ENCODE measurements at regions not wholly inside any gene's neighbourhood (a gene's known extent, or its start where the extent isn't known, plus 50 kb on each side); places are given as distances from the start of the nearest gene placed in this dataset.

DNA sequence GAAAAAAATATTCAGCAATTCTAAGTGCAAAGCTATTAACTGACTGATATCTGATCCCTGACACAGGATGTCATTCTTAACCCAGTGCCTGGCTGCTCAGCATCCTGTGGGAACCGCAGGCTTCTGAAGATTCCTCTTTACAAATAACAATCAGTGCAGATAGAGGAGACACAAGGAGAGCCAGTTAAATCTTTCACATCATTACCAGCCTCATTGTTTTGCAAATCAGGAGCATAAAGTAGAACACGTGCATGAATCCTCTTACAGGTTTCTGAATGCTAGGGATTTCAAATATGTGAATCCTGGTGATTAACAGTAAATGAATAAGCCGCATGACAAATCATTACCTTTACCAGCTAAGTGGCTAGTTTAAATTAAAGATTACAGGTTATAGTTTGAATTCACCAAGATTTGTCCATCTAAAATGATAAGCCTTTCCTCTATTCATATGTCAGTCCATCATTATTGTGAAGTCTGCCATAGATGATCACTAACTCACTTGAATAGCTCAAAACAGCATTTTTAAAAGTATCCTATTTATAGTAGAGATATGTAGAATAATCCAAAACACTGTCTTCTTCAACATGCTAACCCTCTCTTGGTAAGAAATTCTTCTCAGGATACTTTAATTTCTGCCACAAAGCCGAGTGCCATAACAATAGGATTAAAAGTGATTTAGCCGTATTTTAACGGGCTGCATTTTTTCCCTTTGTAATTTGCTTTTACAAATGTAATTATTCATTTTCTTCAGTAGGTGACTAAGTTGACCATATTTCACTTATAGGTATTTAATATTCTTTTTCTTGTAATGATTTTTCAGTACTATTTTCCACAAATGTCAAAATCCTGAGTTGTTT, 367.3 kb upstream of the EPHA7 start:
- DNase-seq (ENCODE audit: low read depth, low spot score): peak; percentile 58
- in situ Hi-C loops (cut with HindIII; ENCODE audit: low sequenced_read_pairs): no loop called here
- no peak overlapping the region for H3K4me3 ChIP-seq (ENCODE audit: low read depth, low read length)
- TF ChIP-seq, protein P1, sequence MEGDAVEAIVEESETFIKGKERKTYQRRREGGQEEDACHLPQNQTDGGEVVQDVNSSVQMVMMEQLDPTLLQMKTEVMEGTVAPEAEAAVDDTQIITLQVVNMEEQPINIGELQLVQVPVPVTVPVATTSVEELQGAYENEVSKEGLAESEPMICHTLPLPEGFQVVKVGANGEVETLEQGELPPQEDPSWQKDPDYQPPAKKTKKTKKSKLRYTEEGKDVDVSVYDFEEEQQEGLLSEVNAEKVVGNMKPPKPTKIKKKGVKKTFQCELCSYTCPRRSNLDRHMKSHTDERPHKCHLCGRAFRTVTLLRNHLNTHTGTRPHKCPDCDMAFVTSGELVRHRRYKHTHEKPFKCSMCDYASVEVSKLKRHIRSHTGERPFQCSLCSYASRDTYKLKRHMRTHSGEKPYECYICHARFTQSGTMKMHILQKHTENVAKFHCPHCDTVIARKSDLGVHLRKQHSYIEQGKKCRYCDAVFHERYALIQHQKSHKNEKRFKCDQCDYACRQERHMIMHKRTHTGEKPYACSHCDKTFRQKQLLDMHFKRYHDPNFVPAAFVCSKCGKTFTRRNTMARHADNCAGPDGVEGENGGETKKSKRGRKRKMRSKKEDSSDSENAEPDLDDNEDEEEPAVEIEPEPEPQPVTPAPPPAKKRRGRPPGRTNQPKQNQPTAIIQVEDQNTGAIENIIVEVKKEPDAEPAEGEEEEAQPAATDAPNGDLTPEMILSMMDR (IDR thresholded peaks at IDR 0.05; ENCODE audit: low read depth, low read length): no peak

- TF ChIP-seq, protein P1 (IDR thresholded peaks at IDR 0.05; ENCODE audit: low read depth, low read length): no peak
- no peak overlapping the region for H3K4me3 ChIP-seq (ENCODE audit: low read depth, low read length)
- in situ Hi-C loops (cut with HindIII; ENCODE audit: low sequenced_read_pairs): no loop called here
- no peak for DNase-seq (ENCODE audit: low read depth, low spot score)
Observed at GRCh38 chr6:93785694-93786030, 366.3 kb upstream of the EPHA7 start.

- TF ChIP-seq, protein P1 (IDR thresholded peaks at IDR 0.05; ENCODE audit: low read depth, low read length): no peak
- peak; percentile 95 for DNase-seq (ENCODE audit: low read depth, low spot score)
- in situ Hi-C loops (cut with HindIII; ENCODE audit: low sequenced_read_pairs): no loop called here
- H3K4me3 ChIP-seq (ENCODE audit: low read depth, low read length): peak overlapping the region; percentile 19
Observed at GRCh38 chr6:93784794-93785693, 365.7 kb upstream of the EPHA7 start.

- H3K4me3 ChIP-seq (ENCODE audit: low read depth, low read length): no peak overlapping the region
- in situ Hi-C loops (cut with HindIII; ENCODE audit: low sequenced_read_pairs): no loop called here
- TF ChIP-seq, protein P1 (IDR thresholded peaks at IDR 0.05; ENCODE audit: low read depth, low read length): peak; percentile 27
- peak; percentile 76 for DNase-seq (ENCODE audit: low read depth, low spot score)
Observed at GRCh38 chr6:93779086-93779841, 359.9 kb upstream of the EPHA7 start.

DNA sequence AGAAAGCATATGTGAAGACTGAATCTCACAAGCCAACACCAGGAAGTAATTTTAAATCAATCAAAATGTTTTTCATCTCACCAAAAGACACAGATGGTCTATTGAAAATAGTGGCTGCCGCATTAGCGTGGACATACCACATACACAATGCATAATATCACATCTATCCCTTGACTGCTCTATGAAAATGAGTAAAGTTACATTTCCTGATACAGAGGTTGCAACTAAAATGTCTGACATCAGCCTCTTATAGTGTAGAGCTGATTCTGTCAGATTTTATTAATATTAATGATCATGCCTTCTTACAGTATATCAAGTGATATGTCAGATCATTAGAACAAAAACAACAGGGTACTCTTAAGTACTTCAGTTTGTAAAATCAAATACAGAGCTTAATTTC, 339.8 kb upstream of the EPHA7 start:
- in situ Hi-C loops (cut with HindIII; ENCODE audit: low sequenced_read_pairs): no loop called here
- TF ChIP-seq, protein P1 (IDR thresholded peaks at IDR 0.05; ENCODE audit: low read depth, low read length): no peak
- no peak overlapping the region for H3K4me3 ChIP-seq (ENCODE audit: low read depth, low read length)
- DNase-seq (ENCODE audit: low read depth, low spot score): no peak

- peak; percentile 4 for DNase-seq (ENCODE audit: low read depth, low spot score)
- in situ Hi-C loops (cut with HindIII; ENCODE audit: low sequenced_read_pairs): no loop called here
- TF ChIP-seq, protein P1 (IDR thresholded peaks at IDR 0.05; ENCODE audit: low read depth, low read length): no peak
- no peak overlapping the region for H3K4me3 ChIP-seq (ENCODE audit: low read depth, low read length)
Observed at GRCh38 chr6:93751969-93752368, 332.6 kb upstream of the EPHA7 start.

Data from astrocyte of the spinal cord (primary cell).